Heart left ventricle (tissue), 13 donors: ENCODE measurements at regions not wholly inside any gene's neighbourhood (a gene's known extent, or its start where the extent isn't known, plus 50 kb on each side); places are given as distances from the start of the nearest gene placed in this dataset.

Experiments used
- POLR2A ChIP-seq, 2 donors: fragments of 450-650 bp; IDR thresholded peaks; one replicate each; pipeline ENCODE4 v1.6.1; 2017; ENCODE audit warnings: antibody characterized with exemption in 2 of 2, mild to moderate bottlenecking in 2 of 2, moderate library complexity in 2 of 2
- TF ChIP-seq, protein P1 (sequence below), 12 donors: fragments of 200-600 bp; sonication (generic) in 4 of 12; IDR thresholded peaks; one replicate each; pipeline versions ENCODE4 v1.5.0 to v1.8.0; 2018 to 2022; ENCODE audit warnings: antibody characterized with exemption in 12 of 12, mild to moderate bottlenecking in 5 of 12
- donor health status: ischemic (EF 13 %, LVEDD 7.1; RV severe dilation, severe dysfunction).
- donor health status: DM: no; HTN: yes; CAD: no.
- donor health status: DM: no; HTN: no; CAD: no.
- donor health status: ischemic (EF 25% LVEDD 6.9; RV normal size, moderate dysfunction).
- donor health status: ischemic (EF 25% LVEDD 5.7; RV mildly dilated, moderate dysfunction).
- donor health status: ischemic (EF 35%, LVEDD 5.7; RV mildly dilated, moderate dysfunction).
- donor health status: nonischemic (EF 11% LVEDD 7.7; RV severe dilation, severe dysfunction).
- donor health status: DM: yes; HTN: yes; CAD: no.
- donor health status: PGD.
- donor health status: ischemic (EF 29% LVEDD 5.4; RV normal size, mild dysfunction).
- donor health status: nonischemic (EF 23%, LVEDD 6.1; RV moderate dilation, normal function).

GRCh38 chr6:110544472-110544871 lies 68.1 kb upstream of the SLC22A16 start:
- TF ChIP-seq, protein P1, sequence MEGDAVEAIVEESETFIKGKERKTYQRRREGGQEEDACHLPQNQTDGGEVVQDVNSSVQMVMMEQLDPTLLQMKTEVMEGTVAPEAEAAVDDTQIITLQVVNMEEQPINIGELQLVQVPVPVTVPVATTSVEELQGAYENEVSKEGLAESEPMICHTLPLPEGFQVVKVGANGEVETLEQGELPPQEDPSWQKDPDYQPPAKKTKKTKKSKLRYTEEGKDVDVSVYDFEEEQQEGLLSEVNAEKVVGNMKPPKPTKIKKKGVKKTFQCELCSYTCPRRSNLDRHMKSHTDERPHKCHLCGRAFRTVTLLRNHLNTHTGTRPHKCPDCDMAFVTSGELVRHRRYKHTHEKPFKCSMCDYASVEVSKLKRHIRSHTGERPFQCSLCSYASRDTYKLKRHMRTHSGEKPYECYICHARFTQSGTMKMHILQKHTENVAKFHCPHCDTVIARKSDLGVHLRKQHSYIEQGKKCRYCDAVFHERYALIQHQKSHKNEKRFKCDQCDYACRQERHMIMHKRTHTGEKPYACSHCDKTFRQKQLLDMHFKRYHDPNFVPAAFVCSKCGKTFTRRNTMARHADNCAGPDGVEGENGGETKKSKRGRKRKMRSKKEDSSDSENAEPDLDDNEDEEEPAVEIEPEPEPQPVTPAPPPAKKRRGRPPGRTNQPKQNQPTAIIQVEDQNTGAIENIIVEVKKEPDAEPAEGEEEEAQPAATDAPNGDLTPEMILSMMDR (IDR thresholded peaks at IDR 0.05), result no peak
- TF ChIP-seq POLR2A (IDR thresholded peaks at IDR 0.05), result no peak
